IMR-90 (cell line): ENCODE measurements at regions not wholly inside any gene's neighbourhood (a gene's known extent, or its start where the extent isn't known, plus 50 kb on each side); places are given as distances from the start of the nearest gene placed in this dataset.

Experiments
- ATAC-seq: fragments of 200-7000 bp; cut with Tn5 transposase; 2 replicates; pipeline ENCODE4 v1.9.1; 2020; ENCODE audit warnings: low read depth, mild to moderate bottlenecking, moderate library complexity
- BruUV-seq: library from RNA; stranded (reverse); fragments of 400-500 nt; replicated peaks from 2 replicates; lab custom pipeline; 2021; lab: Mats Ljungman, UMichigan
- CTCF ChIA-PET: fragments of 300-600 bp; formaldehyde crosslinking; extraction: SDS; loops from one replicate; lab custom pipeline; 2021; ENCODE audit warnings: antibody characterized with exemption; lab: Yijun Ruan, JAX
- POLR2A ChIA-PET: fragments of 300-600 bp; sonication (Branson Sonifier 250); formaldehyde crosslinking; loops from one replicate; lab custom pipeline; 2022; ENCODE audit warnings: antibody characterized with exemption; ENCODE audit not compliant: unreplicated experiment; lab: Charles Lee
- DNase-seq: peaks from one replicate; pipeline ENCODE4 v3.0.0; 2013
- H2AFZ ChIP-seq: replicated peaks from 2 replicates; pipeline ENCODE3; 2013; ENCODE audit warnings: low read length, mild to moderate bottlenecking; ENCODE audit not compliant: poor library complexity
- H2AK5ac ChIP-seq: 2 replicates; pipeline ENCODE4 v1.6.1; 2013; ENCODE audit warnings: low read depth, low read length, inconsistent platforms
- H2AK9ac ChIP-seq: replicated peaks from 2 replicates; pipeline ENCODE3; 2013; ENCODE audit warnings: mild to moderate bottlenecking, low read depth, low read length, moderate library complexity; ENCODE audit not compliant: poor library complexity
- H2BK120ac ChIP-seq: 2 replicates; pipeline ENCODE4 v1.6.1; 2013; ENCODE audit warnings: low read depth, low read length, inconsistent platforms
- H2BK15ac ChIP-seq: 3 replicates; pipeline ENCODE4 v1.6.1; 2013; ENCODE audit warnings: low read depth, low read length, inconsistent platforms
- H2BK20ac ChIP-seq: 2 replicates; pipeline ENCODE4 v1.6.1; 2013; ENCODE audit warnings: low read depth, mild to moderate bottlenecking, inconsistent platforms, low read length, moderate library complexity
- H2BK5ac ChIP-seq: 2 replicates; pipeline ENCODE4 v1.6.1; 2013; ENCODE audit warnings: mild to moderate bottlenecking, low read depth, low read length, inconsistent platforms; ENCODE audit not compliant: poor library complexity, severe bottlenecking
- H3K14ac ChIP-seq: replicated peaks from 2 replicates; pipeline ENCODE4 v1.6.1; 2013; ENCODE audit warnings: low read depth, low read length, inconsistent platforms
- H3K18ac ChIP-seq: 2 replicates; pipeline ENCODE4 v1.6.1; 2013; ENCODE audit warnings: low read depth, low read length, control low read depth
- H3K23ac ChIP-seq: 2 replicates; pipeline ENCODE4 v1.6.1; 2013; ENCODE audit warnings: low read depth, low read length, inconsistent platforms
- H3K27ac ChIP-seq: 2 replicates; pipeline ENCODE4 v1.5.1; 2013; ENCODE audit warnings: mild to moderate bottlenecking, control low read depth, low read length; ENCODE audit not compliant: insufficient read depth
- H3K27me3 ChIP-seq: 2 replicates; pipeline ENCODE4 v1.6.1; 2013; ENCODE audit warnings: low read length; ENCODE audit not compliant: control insufficient read depth, insufficient read depth
- H3K36me3 ChIP-seq: 2 replicates; pipeline ENCODE4 v1.6.1; 2013; ENCODE audit warnings: low read length, mixed read lengths; ENCODE audit not compliant: control insufficient read depth, insufficient read depth
- H3K4ac ChIP-seq: 2 replicates; pipeline ENCODE4 v1.6.1; 2013; ENCODE audit warnings: low read depth, low read length, inconsistent platforms
- H3K4me1 ChIP-seq: 2 replicates; pipeline ENCODE4 v1.6.1; 2013; ENCODE audit warnings: low read length, mixed read lengths; ENCODE audit not compliant: control insufficient read depth, insufficient read depth
- H3K4me2 ChIP-seq: 2 replicates; pipeline ENCODE4 v1.6.1; 2013; ENCODE audit warnings: low read depth, mild to moderate bottlenecking, control low read depth, low read length, moderate library complexity
- H3K4me3 ChIP-seq: 2 replicates; pipeline ENCODE4 v1.5.1; 2013; ENCODE audit warnings: low read depth, mild to moderate bottlenecking, control low read depth, low read length, moderate library complexity; ENCODE audit not compliant: insufficient read depth
- H3K56ac ChIP-seq: 2 replicates; pipeline ENCODE4 v1.6.1; 2013; ENCODE audit warnings: low read length, inconsistent platforms; ENCODE audit not compliant: insufficient read depth; ENCODE audit errors: extremely low read depth
- H3K79me1 ChIP-seq, 2 experiments: 2 replicates each; pipeline ENCODE4 v1.6.1; 2013; ENCODE audit warnings: low read length in 2 of 2, inconsistent platforms in 1 of 2, low read depth in 1 of 2
- H3K9ac ChIP-seq: 2 replicates; pipeline ENCODE4 v1.6.1; 2013; ENCODE audit warnings: low read depth, low read length, control low read depth
- H3K9me1 ChIP-seq: 2 replicates; pipeline ENCODE4 v1.6.1; 2013; ENCODE audit warnings: low read length, inconsistent platforms; ENCODE audit not compliant: insufficient read depth
- H3K9me3 ChIP-seq: 2 replicates; pipeline ENCODE4 v1.6.1; 2013; ENCODE audit warnings: low read length; ENCODE audit not compliant: control insufficient read depth, insufficient read depth
- H4K20me1 ChIP-seq: 2 replicates; pipeline ENCODE4 v1.6.1; 2013; ENCODE audit warnings: low read length, inconsistent platforms; ENCODE audit not compliant: insufficient read depth
- H4K5ac ChIP-seq: 2 replicates; pipeline ENCODE4 v1.6.1; 2013; ENCODE audit warnings: mild to moderate bottlenecking, low read depth, low read length, control low read depth
- H4K8ac ChIP-seq, 2 experiments: 2 replicates each; pipeline ENCODE4 v1.6.1; 2013; ENCODE audit warnings: low read depth in 2 of 2, low read length in 2 of 2, control low read depth in 1 of 2, inconsistent platforms in 1 of 2
- H4K91ac ChIP-seq: 2 replicates; pipeline ENCODE4 v1.6.1; 2013; ENCODE audit warnings: low read depth, low read length, inconsistent platforms; ENCODE audit not compliant: insufficient read depth
- CEBPB ChIP-seq: IDR thresholded peaks from 2 replicates; pipeline ENCODE4 v1.6.1; 2012; ENCODE audit warnings: low read depth, low read length, improper control_type of control experiment
- CTCF ChIP-seq: conservative IDR thresholded peaks from 2 replicates; pipeline ENCODE4 v1.5.1; 2012; ENCODE audit warnings: mild to moderate bottlenecking, low read depth, low read length, improper control_type of control experiment
- FOS ChIP-seq: fragments of 150-350 bp; IDR thresholded peaks from 2 replicates; pipeline ENCODE4 v1.6.1; 2016; ENCODE audit warnings: low read depth, low read length
- NFE2L2 ChIP-seq: fragments of 150-350 bp; IDR thresholded peaks from 2 replicates; pipeline ENCODE4 v1.6.1; 2016; ENCODE audit warnings: low read depth, mild to moderate bottlenecking, low read length
- RAD21 ChIP-seq: IDR thresholded peaks from 2 replicates; pipeline ENCODE4 v1.6.1; 2012; ENCODE audit warnings: low read length, improper control_type of control experiment
- USF2 ChIP-seq: fragments of 150-350 bp; IDR thresholded peaks from 2 replicates; pipeline ENCODE4 v1.6.1; 2017; ENCODE audit warnings: mild to moderate bottlenecking, antibody characterized with exemption, low read length, low read depth
- WGBS, 2 experiments: methylation state at CpG; one replicate each; pipeline versions ENCODE4 v1.1.5 to v1.1.7; 2013; ENCODE audit warnings: missing lambda C conversion rate in 2 of 2; ENCODE audit not compliant: insufficient read length in 1 of 2; ENCODE audit errors: extremely low coverage in 2 of 2; 5-methylcytosine and 5-hydroxymethylcytosine counted together
- dilution Hi-C: fragments of 300-500 bp; cut with HindIII; formaldehyde crosslinking; loops from one replicate; pipeline ENCODE4 v1.14.3; 2018; ENCODE audit warnings: low sequenced_read_pairs; ENCODE audit not compliant: unreplicated experiment
- in situ Hi-C: fragments of 300-500 bp; cut with MboI; formaldehyde crosslinking; loops from 3 replicates; pipeline ENCODE4 v1.14.3; 2019; ENCODE audit warnings: low sequenced_read_pairs, inconsistent platforms, mixed read lengths
- intact Hi-C: fragments of 100-400 bp; cut with micrococcal nuclease; formaldehyde crosslinking; loops from 2 replicates; pipeline ENCODE4 v1.10.0; 2022

GRCh38 chr12:33617218-33617617 is 177.6 kb upstream of the SYT10 start:
- Histone ChIP-seq H3K9me3 (peaks cover 5% of the 10 kb centered on the region), H3K36me3 (no peaks in the 10 kb centered on the region), H4K20me1 (no peaks in the 10 kb centered on the region), H2BK120ac (no peak overlapping the region), H2AK9ac (no peak overlapping the region), H3K23ac (no peak overlapping the region), H2AK5ac (no peak overlapping the region), H3K4me3 (no peak overlapping the region), H3K79me1 (no peaks in the 10 kb centered on the region), H3K18ac (no peak overlapping the region), H3K4me2 (no peak overlapping the region), H3K9ac (no peak overlapping the region), H3K14ac (no peak overlapping the region), H3K56ac (no peak overlapping the region), H2BK20ac (no peak overlapping the region), H2AFZ (no peak overlapping the region), H4K5ac (no peak overlapping the region), H4K8ac (no peak overlapping the region), H3K4me1 (no peaks in the 10 kb centered on the region), H2BK5ac (no peak overlapping the region), H3K27me3 (no peaks in the 10 kb centered on the region), H2BK15ac (no peak overlapping the region), H3K27ac (no peak overlapping the region), H4K91ac (no peak overlapping the region), H3K4ac (no peak overlapping the region), H3K9me1 (no peaks in the 10 kb centered on the region)
- CTCF ChIA-PET: interaction anchor here (0.9 kb wide), 1 partner anchor 11 kb away, joined by 3 read pairs; no protein-coding TSS in a partner anchor
- DNase-seq: no peak
- dilution Hi-C loops: no loop called here
- no TSS peak for BruUV-seq
- ATAC-seq: no peak
- intact Hi-C loops: no loop called here
- POLR2A ChIA-PET: no interaction called here
- in situ Hi-C loops: no loop called here
- TF ChIP-seq USF2: no peak
- no peak for TF ChIP-seq CTCF
- TF ChIP-seq NFE2L2: no peak
- no peak for TF ChIP-seq FOS
- TF ChIP-seq CEBPB: no peak
- no peak for TF ChIP-seq RAD21
- no CpG with 5 or more reads among the region's 3 CpGs for WGBS, 2 experiments
